ENCODE measurements at regions not wholly inside any gene's neighbourhood (a gene's known extent, or its start where the extent isn't known, plus 50 kb on each side); places are given as distances from the start of the nearest gene placed in this dataset.

DNA sequence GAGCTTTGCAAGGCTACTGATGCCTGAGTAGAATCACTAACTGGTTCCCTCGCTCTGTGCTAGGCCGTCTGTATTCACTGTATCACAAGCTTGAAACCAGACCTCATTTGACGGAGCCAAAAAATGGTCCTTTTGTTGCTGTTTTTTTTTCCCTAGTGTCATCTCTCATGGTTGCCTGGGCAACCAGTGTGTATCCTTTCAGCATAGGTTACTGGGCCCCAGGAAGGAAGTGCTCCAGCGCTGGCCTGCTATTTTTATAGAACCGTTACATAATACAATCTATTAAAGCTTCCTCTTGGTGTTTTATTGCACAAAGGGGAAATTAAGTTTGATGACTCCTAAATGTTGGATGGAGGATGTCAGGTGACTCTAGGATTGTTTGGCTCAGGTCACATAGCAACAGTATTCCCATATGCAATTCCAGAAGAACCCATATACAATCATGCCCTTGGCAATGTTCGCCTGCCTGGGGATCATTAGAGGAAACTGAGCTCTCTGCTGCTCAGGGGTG is 220.4 kb downstream of the SPRY1 start:
- no peak for DNase-seq (ENCODE audit: low read depth)
- H3K4me3 ChIP-seq (ENCODE audit: low read depth, low read length) = no peak overlapping the region

GRCh38 chr4:123617791-123618190 is 221.2 kb downstream of the SPRY1 start:
- no peak for DNase-seq (ENCODE audit: low read depth)
- TF ChIP-seq, protein P1, sequence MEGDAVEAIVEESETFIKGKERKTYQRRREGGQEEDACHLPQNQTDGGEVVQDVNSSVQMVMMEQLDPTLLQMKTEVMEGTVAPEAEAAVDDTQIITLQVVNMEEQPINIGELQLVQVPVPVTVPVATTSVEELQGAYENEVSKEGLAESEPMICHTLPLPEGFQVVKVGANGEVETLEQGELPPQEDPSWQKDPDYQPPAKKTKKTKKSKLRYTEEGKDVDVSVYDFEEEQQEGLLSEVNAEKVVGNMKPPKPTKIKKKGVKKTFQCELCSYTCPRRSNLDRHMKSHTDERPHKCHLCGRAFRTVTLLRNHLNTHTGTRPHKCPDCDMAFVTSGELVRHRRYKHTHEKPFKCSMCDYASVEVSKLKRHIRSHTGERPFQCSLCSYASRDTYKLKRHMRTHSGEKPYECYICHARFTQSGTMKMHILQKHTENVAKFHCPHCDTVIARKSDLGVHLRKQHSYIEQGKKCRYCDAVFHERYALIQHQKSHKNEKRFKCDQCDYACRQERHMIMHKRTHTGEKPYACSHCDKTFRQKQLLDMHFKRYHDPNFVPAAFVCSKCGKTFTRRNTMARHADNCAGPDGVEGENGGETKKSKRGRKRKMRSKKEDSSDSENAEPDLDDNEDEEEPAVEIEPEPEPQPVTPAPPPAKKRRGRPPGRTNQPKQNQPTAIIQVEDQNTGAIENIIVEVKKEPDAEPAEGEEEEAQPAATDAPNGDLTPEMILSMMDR (IDR thresholded peaks at IDR 0.05; ENCODE audit: insufficient read depth, low read depth, low read length, missing control alignments) = no peak
- no peak overlapping the region for H3K4me3 ChIP-seq (ENCODE audit: low read depth, low read length)

More for the DNA sequence above, 220.4 kb downstream of the SPRY1 start:
- TF ChIP-seq, protein P1 (IDR thresholded peaks at IDR 0.05; ENCODE audit: insufficient read depth, low read depth, low read length, missing control alignments) = no peak

DNA sequence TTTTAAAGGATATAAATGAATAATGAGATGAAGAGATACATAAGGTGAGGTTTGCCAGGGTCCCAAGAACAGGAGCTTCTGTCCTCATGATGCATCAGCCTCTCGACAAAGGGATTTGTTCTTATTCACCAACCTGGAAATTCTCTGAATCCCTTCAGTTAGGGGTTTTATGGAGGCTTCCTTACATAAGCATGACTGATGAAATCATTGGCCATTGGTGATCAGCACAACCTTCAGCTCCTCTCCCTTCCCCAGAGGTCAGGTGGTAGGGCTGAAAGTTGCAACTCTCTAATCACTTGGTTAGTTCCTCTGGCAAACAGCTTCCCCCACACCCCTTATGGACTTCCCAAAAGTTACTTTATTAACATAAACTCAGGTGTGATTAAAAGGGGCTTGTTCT is 222.0 kb downstream of the SPRY1 start:
- no peak overlapping the region for H3K4me3 ChIP-seq (ENCODE audit: low read depth, low read length)
- TF ChIP-seq, protein P1 (IDR thresholded peaks at IDR 0.05; ENCODE audit: insufficient read depth, low read depth, low read length, missing control alignments) = no peak
- DNase-seq (ENCODE audit: low read depth) = no peak

- DNase-seq (ENCODE audit: low read depth) = no peak
- TF ChIP-seq, protein P1 (IDR thresholded peaks at IDR 0.05; ENCODE audit: insufficient read depth, low read depth, low read length, missing control alignments) = no peak
- no peak overlapping the region for H3K4me3 ChIP-seq (ENCODE audit: low read depth, low read length)
Measured at GRCh38 chr4:123619326-123619725, 222.7 kb downstream of the SPRY1 start.

DNA sequence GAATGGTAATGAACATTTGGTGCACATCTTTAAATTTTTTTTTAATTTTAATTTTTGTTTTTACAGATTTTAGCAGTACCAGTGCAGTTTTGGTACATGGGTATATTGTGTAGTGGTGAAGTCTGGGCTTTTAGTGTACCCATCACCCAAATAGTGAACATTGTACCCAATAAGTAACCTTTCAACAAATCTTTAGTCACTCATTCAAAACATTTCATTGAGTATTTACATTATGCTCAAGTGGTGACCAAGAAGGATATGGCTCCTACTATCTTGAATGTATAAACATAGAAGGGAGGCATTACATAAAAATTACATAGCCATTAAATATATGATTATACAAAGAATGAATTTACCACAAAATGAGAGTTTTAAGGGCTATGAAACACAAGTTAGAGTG is 223.3 kb downstream of the SPRY1 start:
- DNase-seq (ENCODE audit: low read depth) = no peak
- TF ChIP-seq, protein P1 (IDR thresholded peaks at IDR 0.05; ENCODE audit: insufficient read depth, low read depth, low read length, missing control alignments) = no peak
- no peak overlapping the region for H3K4me3 ChIP-seq (ENCODE audit: low read depth, low read length)

GRCh38 chr4:123621072-123621705 is 224.6 kb downstream of the SPRY1 start:
- no peak overlapping the region for H3K4me3 ChIP-seq (ENCODE audit: low read depth, low read length)
- TF ChIP-seq, protein P1 (IDR thresholded peaks at IDR 0.05; ENCODE audit: insufficient read depth, low read depth, low read length, missing control alignments) = no peak
- DNase-seq (ENCODE audit: low read depth) = no peak

DNA sequence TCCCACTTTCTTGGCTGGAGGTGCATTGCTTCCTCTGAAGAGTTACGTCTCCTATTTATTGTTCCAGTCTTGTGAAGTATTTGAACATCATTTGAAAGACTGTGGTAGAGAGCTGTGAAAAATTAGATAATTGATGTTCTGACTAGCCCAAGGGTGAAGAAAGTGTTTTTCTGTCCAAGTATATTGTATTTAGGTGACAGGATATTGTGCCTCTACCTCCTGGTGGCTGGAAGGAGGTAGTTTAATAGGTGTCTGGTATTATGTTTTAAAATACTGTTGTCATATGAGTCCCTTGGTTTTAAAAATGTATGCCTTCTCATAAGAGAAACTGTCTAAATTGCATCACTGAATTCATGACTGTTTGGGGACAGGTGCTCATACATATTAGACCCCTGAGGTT is 226.0 kb downstream of the SPRY1 start:
- no peak overlapping the region for H3K4me3 ChIP-seq (ENCODE audit: low read depth, low read length)
- DNase-seq (ENCODE audit: low read depth) = no peak
- TF ChIP-seq, protein P1 (IDR thresholded peaks at IDR 0.05; ENCODE audit: insufficient read depth, low read depth, low read length, missing control alignments) = no peak

All from GM12865 (cell line).